ENCODE measurements at regions not wholly inside any gene's neighbourhood (a gene's known extent, or its start where the extent isn't known, plus 50 kb on each side); places are given as distances from the start of the nearest gene placed in this dataset.

DNA sequence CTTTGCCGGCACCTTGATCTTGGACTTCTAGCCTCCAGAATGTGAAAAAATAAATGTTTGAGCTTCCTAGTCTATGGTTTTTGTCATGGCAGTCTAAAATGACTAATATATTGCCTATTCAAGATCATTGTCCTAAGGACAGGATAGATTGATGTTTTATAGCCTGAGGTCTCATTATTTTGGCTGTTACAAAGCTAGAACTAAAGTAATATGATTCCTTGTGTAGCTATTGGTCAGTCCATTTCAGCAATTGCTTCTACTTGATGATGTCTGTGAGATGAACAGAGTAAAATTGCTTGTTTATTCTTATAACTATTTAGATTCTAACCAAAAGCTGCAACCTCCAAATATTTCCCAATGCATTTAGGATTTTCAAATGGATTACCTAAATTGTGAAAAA lies 145.0 kb downstream of the HRH4 start:
- TF ChIP-seq, protein P1, sequence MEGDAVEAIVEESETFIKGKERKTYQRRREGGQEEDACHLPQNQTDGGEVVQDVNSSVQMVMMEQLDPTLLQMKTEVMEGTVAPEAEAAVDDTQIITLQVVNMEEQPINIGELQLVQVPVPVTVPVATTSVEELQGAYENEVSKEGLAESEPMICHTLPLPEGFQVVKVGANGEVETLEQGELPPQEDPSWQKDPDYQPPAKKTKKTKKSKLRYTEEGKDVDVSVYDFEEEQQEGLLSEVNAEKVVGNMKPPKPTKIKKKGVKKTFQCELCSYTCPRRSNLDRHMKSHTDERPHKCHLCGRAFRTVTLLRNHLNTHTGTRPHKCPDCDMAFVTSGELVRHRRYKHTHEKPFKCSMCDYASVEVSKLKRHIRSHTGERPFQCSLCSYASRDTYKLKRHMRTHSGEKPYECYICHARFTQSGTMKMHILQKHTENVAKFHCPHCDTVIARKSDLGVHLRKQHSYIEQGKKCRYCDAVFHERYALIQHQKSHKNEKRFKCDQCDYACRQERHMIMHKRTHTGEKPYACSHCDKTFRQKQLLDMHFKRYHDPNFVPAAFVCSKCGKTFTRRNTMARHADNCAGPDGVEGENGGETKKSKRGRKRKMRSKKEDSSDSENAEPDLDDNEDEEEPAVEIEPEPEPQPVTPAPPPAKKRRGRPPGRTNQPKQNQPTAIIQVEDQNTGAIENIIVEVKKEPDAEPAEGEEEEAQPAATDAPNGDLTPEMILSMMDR (IDR thresholded peaks at IDR 0.05) = no peak
- TF ChIP-seq POLR2A (IDR thresholded peaks at IDR 0.05) = no peak

Data from testis (tissue), 2 donors.